ENCODE measurements at regions not wholly inside any gene's neighbourhood (a gene's known extent, or its start where the extent isn't known, plus 50 kb on each side); places are given as distances from the start of the nearest gene placed in this dataset.

DNA sequence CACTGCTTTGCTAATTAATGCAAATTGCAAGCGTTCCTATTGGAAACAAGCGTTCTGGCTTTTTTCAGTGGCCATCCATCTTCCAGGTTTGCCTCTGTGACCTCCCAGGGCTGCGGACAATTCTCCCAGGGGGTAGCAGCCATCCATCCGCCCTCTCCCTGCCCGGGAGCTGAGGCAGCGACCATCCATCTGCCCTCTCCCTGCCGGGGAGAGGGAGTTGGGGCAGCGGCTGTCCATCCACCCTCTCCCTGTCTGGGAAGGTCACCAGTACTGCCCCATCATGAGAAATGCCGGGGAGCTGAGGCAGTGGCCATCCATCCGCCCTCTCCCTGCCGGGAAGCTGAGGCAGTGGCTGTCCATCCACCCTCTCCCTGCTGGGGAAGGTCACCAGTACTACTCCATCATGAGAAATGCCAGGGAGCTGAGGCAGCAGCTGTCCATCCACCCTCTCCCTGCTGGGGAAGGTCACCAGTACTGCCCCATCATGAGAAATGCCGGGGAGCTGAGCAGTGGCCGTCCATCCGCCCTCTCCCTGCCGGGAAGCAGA is 394.7 kb downstream of the BRD1 start:
- no peak overlapping the region for H3K4me3 ChIP-seq (ENCODE audit: control insufficient read depth, low read depth, low read length)
- TF ChIP-seq, protein P1, sequence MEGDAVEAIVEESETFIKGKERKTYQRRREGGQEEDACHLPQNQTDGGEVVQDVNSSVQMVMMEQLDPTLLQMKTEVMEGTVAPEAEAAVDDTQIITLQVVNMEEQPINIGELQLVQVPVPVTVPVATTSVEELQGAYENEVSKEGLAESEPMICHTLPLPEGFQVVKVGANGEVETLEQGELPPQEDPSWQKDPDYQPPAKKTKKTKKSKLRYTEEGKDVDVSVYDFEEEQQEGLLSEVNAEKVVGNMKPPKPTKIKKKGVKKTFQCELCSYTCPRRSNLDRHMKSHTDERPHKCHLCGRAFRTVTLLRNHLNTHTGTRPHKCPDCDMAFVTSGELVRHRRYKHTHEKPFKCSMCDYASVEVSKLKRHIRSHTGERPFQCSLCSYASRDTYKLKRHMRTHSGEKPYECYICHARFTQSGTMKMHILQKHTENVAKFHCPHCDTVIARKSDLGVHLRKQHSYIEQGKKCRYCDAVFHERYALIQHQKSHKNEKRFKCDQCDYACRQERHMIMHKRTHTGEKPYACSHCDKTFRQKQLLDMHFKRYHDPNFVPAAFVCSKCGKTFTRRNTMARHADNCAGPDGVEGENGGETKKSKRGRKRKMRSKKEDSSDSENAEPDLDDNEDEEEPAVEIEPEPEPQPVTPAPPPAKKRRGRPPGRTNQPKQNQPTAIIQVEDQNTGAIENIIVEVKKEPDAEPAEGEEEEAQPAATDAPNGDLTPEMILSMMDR (IDR thresholded peaks at IDR 0.05; ENCODE audit: control insufficient read depth, insufficient read depth, low read depth, low read length, missing control alignments), result no peak
- DNase-seq (ENCODE audit: low read depth), result no peak

DNA sequence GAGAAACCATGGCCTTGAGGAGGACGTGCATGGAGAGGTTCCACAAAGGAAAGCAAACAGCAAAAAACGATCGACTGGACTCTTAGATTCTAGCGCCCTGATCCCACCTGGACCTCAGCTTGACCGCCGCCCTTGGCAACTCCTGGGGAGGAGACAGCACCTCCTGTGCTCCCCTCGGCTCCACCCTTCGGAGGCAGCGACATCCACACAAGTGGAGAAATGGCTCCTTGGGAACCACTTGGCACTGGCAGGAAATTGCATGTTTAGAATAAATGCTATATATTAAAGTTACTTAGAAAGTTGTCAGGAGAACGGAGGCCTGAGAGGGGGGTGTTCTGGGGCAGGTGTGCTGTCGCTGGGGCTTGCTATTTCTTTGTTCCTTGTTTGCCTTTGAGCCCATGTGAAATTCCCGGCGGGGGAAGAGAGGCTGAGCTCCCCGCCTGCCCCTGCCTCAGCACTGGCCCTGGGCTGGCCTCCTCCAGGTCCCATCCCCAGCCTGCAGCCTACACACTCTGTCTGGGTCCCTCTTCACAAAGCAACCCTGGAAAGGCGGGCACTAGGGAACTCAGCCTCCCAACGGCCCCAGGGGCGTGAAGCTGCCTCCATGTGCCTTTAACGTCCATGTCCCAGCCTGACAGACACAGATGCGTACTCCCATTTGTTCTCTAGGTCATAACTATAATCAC is 395.3 kb downstream of the BRD1 start:
- no peak for DNase-seq (ENCODE audit: low read depth)
- TF ChIP-seq, protein P1 (IDR thresholded peaks at IDR 0.05; ENCODE audit: control insufficient read depth, insufficient read depth, low read depth, low read length, missing control alignments), result no peak

DNA sequence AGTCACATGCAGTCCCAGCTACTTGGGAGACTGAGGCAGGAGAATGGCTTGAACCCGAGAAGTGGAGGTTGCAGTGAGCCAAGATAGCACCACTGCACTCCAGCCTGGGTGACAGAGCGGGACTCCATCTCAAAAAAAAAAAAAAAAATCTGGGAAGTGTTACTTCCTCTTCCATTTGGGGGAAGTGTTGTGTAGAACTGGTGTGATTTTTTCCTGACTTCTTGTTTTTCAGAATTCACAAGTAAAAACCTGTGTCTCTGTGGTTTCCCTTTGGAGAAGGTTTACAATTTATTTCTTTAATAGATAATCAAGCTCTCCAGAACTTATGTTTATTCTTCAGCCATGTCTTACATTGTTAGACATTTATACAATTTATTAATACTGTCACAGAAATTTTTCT is 396.1 kb downstream of the BRD1 start:
- TF ChIP-seq, protein P1 (IDR thresholded peaks at IDR 0.05; ENCODE audit: control insufficient read depth, insufficient read depth, low read depth, low read length, missing control alignments), result no peak
- no peak overlapping the region for H3K4me3 ChIP-seq (ENCODE audit: control insufficient read depth, low read depth, low read length)
- DNase-seq (ENCODE audit: low read depth), result no peak

More for the DNA sequence above, 395.3 kb downstream of the BRD1 start:
- no peak overlapping the region for H3K4me3 ChIP-seq (ENCODE audit: control insufficient read depth, low read depth, low read length)

DNA sequence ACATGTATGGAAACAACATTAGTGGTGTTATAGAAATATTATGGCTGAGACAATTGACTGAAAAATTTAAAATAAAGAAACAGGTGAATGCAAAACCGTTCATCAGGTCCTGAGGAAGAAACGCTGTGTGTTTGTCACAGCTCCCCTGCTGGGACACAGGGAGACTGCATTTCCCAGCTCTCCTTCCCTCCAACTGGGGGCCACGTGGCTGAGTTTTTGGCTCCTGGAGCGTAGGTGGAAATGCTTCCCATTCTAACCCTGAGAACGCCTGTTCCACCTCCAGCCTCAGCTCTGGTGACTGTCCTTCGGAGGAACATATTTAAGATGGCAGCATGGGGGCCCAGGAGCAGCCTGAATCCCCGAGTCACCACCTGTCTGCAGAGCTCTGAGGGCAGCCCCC is 398.6 kb downstream of the BRD1 start:
- TF ChIP-seq, protein P1 (IDR thresholded peaks at IDR 0.05; ENCODE audit: control insufficient read depth, insufficient read depth, low read depth, low read length, missing control alignments), result no peak
- no peak for DNase-seq (ENCODE audit: low read depth)
- no peak overlapping the region for H3K4me3 ChIP-seq (ENCODE audit: control insufficient read depth, low read depth, low read length)

DNA sequence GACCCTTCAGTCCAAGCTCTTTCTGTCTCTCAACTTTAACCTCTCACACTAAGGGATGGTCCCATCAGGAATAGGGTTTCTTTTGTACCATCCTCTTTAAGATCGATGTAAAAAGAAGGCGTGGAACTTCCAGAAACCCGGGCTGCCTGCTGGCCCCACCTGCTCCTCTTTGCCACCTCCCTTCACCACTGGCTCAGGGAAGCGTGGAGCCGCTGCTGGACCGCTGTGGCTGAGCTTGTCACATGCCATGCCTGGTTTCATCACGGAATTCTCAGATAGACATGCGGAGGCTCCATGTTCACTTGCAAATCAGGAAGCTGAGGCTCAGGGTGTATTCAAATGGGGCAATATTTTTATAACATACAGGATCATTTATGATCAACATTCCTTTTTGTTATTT is 399.7 kb downstream of the BRD1 start:
- TF ChIP-seq, protein P1 (IDR thresholded peaks at IDR 0.05; ENCODE audit: control insufficient read depth, insufficient read depth, low read depth, low read length, missing control alignments), result no peak
- no peak for DNase-seq (ENCODE audit: low read depth)
- H3K4me3 ChIP-seq (ENCODE audit: control insufficient read depth, low read depth, low read length), result no peak overlapping the region

DNA sequence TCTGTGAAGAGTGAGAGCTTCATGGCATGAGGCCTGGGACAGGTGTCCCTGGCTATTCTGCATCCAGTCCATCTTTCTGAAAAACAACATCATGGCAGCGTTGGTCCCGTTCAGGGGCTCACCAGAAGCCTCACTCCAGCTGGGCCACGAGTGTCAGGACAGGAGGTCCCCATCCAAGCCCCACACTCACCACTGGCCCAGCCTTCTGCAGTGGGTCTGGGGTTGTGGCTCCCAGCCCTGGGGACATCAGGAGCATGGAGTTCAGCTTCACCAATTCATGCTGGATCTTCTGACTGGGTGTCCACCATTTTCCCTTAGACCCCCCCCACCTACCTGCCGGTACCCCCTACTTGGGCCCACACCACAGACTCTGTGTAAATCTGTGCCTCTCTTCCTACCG is 400.3 kb downstream of the BRD1 start:
- no peak overlapping the region for H3K4me3 ChIP-seq (ENCODE audit: control insufficient read depth, low read depth, low read length)
- no peak for DNase-seq (ENCODE audit: low read depth)
- TF ChIP-seq, protein P1 (IDR thresholded peaks at IDR 0.05; ENCODE audit: control insufficient read depth, insufficient read depth, low read depth, low read length, missing control alignments), result no peak

Data from AG09309 (cell line).